ENCODE measurements at regions not wholly inside any gene's neighbourhood (a gene's known extent, or its start where the extent isn't known, plus 50 kb on each side); places are given as distances from the start of the nearest gene placed in this dataset.

DNA sequence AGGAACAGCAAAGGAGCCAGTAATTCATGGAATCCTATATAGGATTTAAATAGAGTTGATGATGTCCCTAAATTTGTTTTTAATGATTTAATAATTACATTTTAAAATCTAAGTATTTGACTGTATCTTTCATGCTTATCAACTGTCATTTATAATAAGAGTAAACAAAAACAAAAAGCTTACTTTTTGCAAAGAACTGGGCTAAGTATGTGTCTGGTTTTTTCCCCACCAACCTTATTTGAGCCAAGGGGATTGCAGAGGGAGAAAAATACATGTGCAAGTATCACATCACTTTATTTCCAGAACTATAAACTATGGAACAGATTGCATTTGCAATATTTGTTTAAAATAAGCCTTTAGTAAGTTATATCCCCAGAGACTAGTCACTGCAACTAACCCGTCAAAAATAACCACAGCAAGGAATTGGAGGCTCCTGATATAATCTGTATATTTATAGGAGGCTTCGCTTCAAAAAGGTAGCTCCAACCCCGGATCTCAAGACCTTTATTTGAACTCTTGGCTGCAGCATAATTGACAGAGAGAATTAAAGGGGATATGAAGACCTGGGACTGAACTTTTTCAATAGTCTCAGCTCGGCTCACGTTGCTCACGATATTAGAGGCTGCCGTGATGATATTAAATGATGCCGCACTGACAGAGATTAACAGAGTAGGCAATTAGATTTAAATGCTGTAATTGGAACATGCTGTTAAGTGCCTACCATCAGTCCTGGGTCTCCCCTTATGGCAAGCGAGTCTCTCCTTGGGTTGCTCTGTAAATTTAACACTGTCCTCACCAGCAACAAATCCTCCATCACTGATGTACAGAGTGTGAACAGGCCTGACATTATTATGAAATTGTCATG is 329.1 kb upstream of the NFIA start:
- no peak for TF ChIP-seq CTCF (IDR thresholded peaks at IDR 0.05; ENCODE audit: unreplicated experiment)
- H3K9me3 Mint-ChIP-seq (ENCODE audit: unreplicated experiment) = no peaks in the 10 kb centered on the region

GRCh38 chr1:60751306-60751705 is 331.1 kb upstream of the NFIA start:
- Mint-ChIP-seq H3K27ac (ENCODE audit: unreplicated experiment) (no peak overlapping the region), H3K4me1 (ENCODE audit: unreplicated experiment) (no peaks in the 10 kb centered on the region), H3K36me3 (ENCODE audit: low read depth, unreplicated experiment) (no peaks in the 10 kb centered on the region), H3K27me3 (ENCODE audit: unreplicated experiment) (peaks cover 2% of the 10 kb centered on the region), H3K4me3 (ENCODE audit: unreplicated experiment) (no peak overlapping the region), H3K9me3 (ENCODE audit: unreplicated experiment) (no peaks in the 10 kb centered on the region)
- no peak for TF ChIP-seq CTCF (IDR thresholded peaks at IDR 0.05; ENCODE audit: unreplicated experiment)
- DNase-seq (ENCODE audit: low spot score) = no peak

More for the DNA sequence above, 329.1 kb upstream of the NFIA start:
- no peak for DNase-seq (ENCODE audit: low spot score)
- Mint-ChIP-seq H3K36me3 (ENCODE audit: low read depth, unreplicated experiment) (no peaks in the 10 kb centered on the region), H3K27me3 (ENCODE audit: unreplicated experiment) (peaks cover 2% of the 10 kb centered on the region), H3K4me3 (ENCODE audit: unreplicated experiment) (no peak overlapping the region), H3K27ac (ENCODE audit: unreplicated experiment) (no peak overlapping the region), H3K4me1 (ENCODE audit: unreplicated experiment) (no peaks in the 10 kb centered on the region)

- no peaks in the 10 kb centered on the region for H3K9me3 Mint-ChIP-seq (ENCODE audit: unreplicated experiment)
- no peak for TF ChIP-seq CTCF (IDR thresholded peaks at IDR 0.05; ENCODE audit: unreplicated experiment)
- H3K4me1 Mint-ChIP-seq (ENCODE audit: unreplicated experiment) = no peaks in the 10 kb centered on the region
- no peaks in the 10 kb centered on the region for H3K36me3 Mint-ChIP-seq (ENCODE audit: low read depth, unreplicated experiment)
- no peak overlapping the region for H3K27ac Mint-ChIP-seq (ENCODE audit: unreplicated experiment)
- H3K4me3 Mint-ChIP-seq (ENCODE audit: unreplicated experiment) = no peak overlapping the region
- no peaks in the 10 kb centered on the region for H3K27me3 Mint-ChIP-seq (ENCODE audit: unreplicated experiment)
- DNase-seq (ENCODE audit: low spot score) = no peak
Measured at GRCh38 chr1:60747353-60747752, 335.0 kb upstream of the NFIA start.

DNA sequence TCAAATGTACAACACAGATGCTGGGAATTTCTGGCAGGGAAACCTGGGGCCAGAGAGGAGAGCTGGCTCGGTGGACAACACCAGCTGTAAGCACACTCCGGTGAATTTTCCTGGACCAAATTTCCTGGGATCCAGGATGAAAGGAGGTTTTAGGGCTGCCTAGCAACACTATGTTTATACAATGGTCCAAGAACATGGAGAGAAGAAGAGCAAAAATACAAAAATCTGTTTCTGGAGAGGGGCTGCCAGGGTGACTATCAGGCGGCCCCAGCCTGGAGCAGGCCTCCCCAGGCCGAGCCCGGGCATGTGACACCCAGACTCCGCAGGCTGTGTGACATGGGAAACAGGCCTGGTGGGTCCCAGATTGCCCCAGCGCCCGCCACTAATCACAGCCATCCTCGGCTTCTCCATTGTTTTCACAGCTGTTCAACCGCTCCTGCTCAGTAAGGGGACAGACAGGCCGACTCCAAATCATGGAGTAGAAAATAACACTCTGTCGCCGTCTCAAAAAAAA is 336.0 kb upstream of the NFIA start:
- DNase-seq (ENCODE audit: low spot score) = no peak
- no peaks in the 10 kb centered on the region for H3K4me1 Mint-ChIP-seq (ENCODE audit: unreplicated experiment)
- H3K36me3 Mint-ChIP-seq (ENCODE audit: low read depth, unreplicated experiment) = no peaks in the 10 kb centered on the region
- no peak overlapping the region for H3K27ac Mint-ChIP-seq (ENCODE audit: unreplicated experiment)
- TF ChIP-seq CTCF (IDR thresholded peaks at IDR 0.05; ENCODE audit: unreplicated experiment) = no peak
- peaks cover 2% of the 10 kb centered on the region for H3K27me3 Mint-ChIP-seq (ENCODE audit: unreplicated experiment)
- H3K4me3 Mint-ChIP-seq (ENCODE audit: unreplicated experiment) = no peak overlapping the region
- no peaks in the 10 kb centered on the region for H3K9me3 Mint-ChIP-seq (ENCODE audit: unreplicated experiment)

DNA sequence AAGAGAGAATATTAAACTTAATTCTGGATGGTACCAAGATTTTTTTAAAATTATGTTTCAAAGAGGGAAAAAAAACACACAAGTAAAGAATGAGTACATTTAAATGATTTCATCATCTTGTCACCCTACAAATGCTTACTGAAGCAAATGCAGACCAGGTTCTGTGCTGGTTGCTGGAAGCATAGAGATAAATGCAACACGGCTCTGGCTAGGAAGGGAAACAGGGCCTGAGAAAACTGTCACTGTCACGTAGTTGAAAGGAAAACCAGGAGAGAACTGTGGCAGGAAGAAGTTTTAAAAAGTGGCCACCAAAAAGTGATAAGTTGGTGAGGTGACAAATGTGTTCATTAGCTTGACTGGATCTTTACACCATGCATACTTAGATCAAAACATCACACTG is 336.9 kb upstream of the NFIA start:
- peaks cover 2% of the 10 kb centered on the region for H3K27me3 Mint-ChIP-seq (ENCODE audit: unreplicated experiment)
- H3K36me3 Mint-ChIP-seq (ENCODE audit: low read depth, unreplicated experiment) = no peaks in the 10 kb centered on the region
- no peak overlapping the region for H3K27ac Mint-ChIP-seq (ENCODE audit: unreplicated experiment)
- no peaks in the 10 kb centered on the region for H3K9me3 Mint-ChIP-seq (ENCODE audit: unreplicated experiment)
- H3K4me3 Mint-ChIP-seq (ENCODE audit: unreplicated experiment) = no peak overlapping the region
- no peak for DNase-seq (ENCODE audit: low spot score)
- no peaks in the 10 kb centered on the region for H3K4me1 Mint-ChIP-seq (ENCODE audit: unreplicated experiment)
- TF ChIP-seq CTCF (IDR thresholded peaks at IDR 0.05; ENCODE audit: unreplicated experiment) = no peak

Data from endothelial cell (in vitro differentiated cells).